H1 (cell line): ENCODE measurements at regions not wholly inside any gene's neighbourhood (a gene's known extent, or its start where the extent isn't known, plus 50 kb on each side); places are given as distances from the start of the nearest gene placed in this dataset.

ENCODE experiments used
- CTCF ChIA-PET: fragments of 300-600 bp; sonication (Branson Sonifier 250); formaldehyde crosslinking; loops from one replicate; lab custom pipeline; 2021; ENCODE audit not compliant: partially characterized antibody; lab: Charles Lee
- POLR2A ChIA-PET: fragments of 300-600 bp; sonication (Branson Sonifier 250); formaldehyde crosslinking; loops from one replicate; lab custom pipeline; 2021; ENCODE audit warnings: inconsistent platforms; ENCODE audit not compliant: partially characterized antibody; lab: Charles Lee
- DNase-seq, 2 experiments: peaks; one replicate each; pipeline versions ENCODE4 v3.0.0 to v3.0.0-alpha.2; 2010 to 2022; ENCODE audit warnings: low spot score in 2 of 2, low read depth in 1 of 2, mixed read lengths in 1 of 2
- FAIRE-seq: peaks from 2 replicates; lab custom pipeline; 2011; peaks lifted over from hg19 to GRCh38; lab: Jason Lieb, UNC
- H2AFZ ChIP-seq: 2 replicates; pipeline ENCODE4 v1.8.1; 2012; ENCODE audit warnings: low read length, inconsistent platforms
- H2AK5ac ChIP-seq: 2 replicates; pipeline ENCODE4 v1.6.1; 2013; ENCODE audit warnings: low read depth, low read length
- H2BK120ac ChIP-seq: replicated peaks from 2 replicates; pipeline ENCODE3; 2013; ENCODE audit warnings: low read depth, low read length, inconsistent platforms
- H2BK12ac ChIP-seq: 2 replicates; pipeline ENCODE4 v1.6.1; 2013; ENCODE audit warnings: low read depth, low read length
- H2BK15ac ChIP-seq: 2 replicates; pipeline ENCODE4 v1.6.1; 2013; ENCODE audit warnings: low read length
- H2BK20ac ChIP-seq: 2 replicates; pipeline ENCODE4 v1.6.1; 2013; ENCODE audit warnings: low read length
- H2BK5ac ChIP-seq: 2 replicates; pipeline ENCODE4 v1.6.1; 2013; ENCODE audit warnings: low read depth, low read length
- H3K14ac ChIP-seq: 2 replicates; pipeline ENCODE4 v1.6.1; 2013; ENCODE audit warnings: inconsistent platforms; ENCODE audit not compliant: insufficient read length
- H3K18ac ChIP-seq: 2 replicates; pipeline ENCODE4 v1.6.1; 2013; ENCODE audit warnings: low read length; ENCODE audit errors: extremely low read depth
- H3K23ac ChIP-seq: 2 replicates; pipeline ENCODE4 v1.6.1; 2013; ENCODE audit warnings: inconsistent platforms; ENCODE audit not compliant: insufficient read length
- H3K23me2 ChIP-seq: 2 replicates; pipeline ENCODE4 v1.6.1; 2013; ENCODE audit warnings: low read depth, low read length
- H3K27ac ChIP-seq: 2 replicates; pipeline ENCODE4 v1.6.1; 2011; ENCODE audit warnings: low read depth, low read length, inconsistent platforms
- H3K27me3 ChIP-seq, 4 experiments: replicated peaks in 1 of 4; 1 replicate in 1 of 4; 2 replicates in 3 of 4; pipeline versions ENCODE4 v1.6.1 to v1.8.1; 2011 to 2013; ENCODE audit warnings: low read length in 3 of 4, mild to moderate bottlenecking in 3 of 4, inconsistent platforms in 2 of 4, mixed read lengths in 2 of 4, moderate library complexity in 1 of 4; ENCODE audit not compliant: control insufficient read depth in 3 of 4, insufficient read depth in 3 of 4; ENCODE audit errors: extremely low read depth in 1 of 4
- H3K36me3 ChIP-seq, 4 experiments: 2 replicates each; pipeline versions ENCODE4 v1.6.1 to v1.8.1; 2011 to 2013; ENCODE audit warnings: mild to moderate bottlenecking in 4 of 4, low read length in 3 of 4, moderate library complexity in 2 of 4, control low read depth in 1 of 4, inconsistent platforms in 1 of 4; ENCODE audit not compliant: insufficient read depth in 4 of 4, control insufficient read depth in 2 of 4
- H3K4ac ChIP-seq: replicated peaks from 2 replicates; pipeline ENCODE3; 2013; ENCODE audit warnings: low read length, low read depth, mixed read lengths, inconsistent platforms; ENCODE audit not compliant: insufficient read length
- H3K4me1 ChIP-seq, 4 experiments: replicated peaks in 1 of 4; 1 replicate in 1 of 4; 2 replicates in 3 of 4; pipeline versions ENCODE4 v1.6.1 to v1.8.1; 2011 to 2013; ENCODE audit warnings: low read length in 3 of 4, inconsistent platforms in 2 of 4, mixed read lengths in 1 of 4; ENCODE audit not compliant: insufficient read depth in 4 of 4, control insufficient read depth in 3 of 4
- H3K4me2 ChIP-seq, 2 experiments: 2 replicates each; pipeline versions ENCODE4 v1.6.1 to v1.8.1; 2011 to 2013; ENCODE audit warnings: low read depth in 2 of 2, low read length in 2 of 2, control low read depth in 1 of 2, inconsistent platforms in 1 of 2, mild to moderate bottlenecking in 1 of 2; ENCODE audit not compliant: insufficient read depth in 1 of 2
- H3K4me3 ChIP-seq, 4 experiments: fragments of 200-600, 300-600 bp in 1 of 4; sonication (generic), shearing (Covaris generic), sonication (Bioruptor Twin) in 1 of 4; 2 replicates each; pipeline versions ENCODE4 v1.5.1 to v1.8.1; 2011 to 2016; ENCODE audit warnings: low read length in 4 of 4, low read depth in 3 of 4, control low read depth in 2 of 4, inconsistent platforms in 2 of 4, mild to moderate bottlenecking in 2 of 4, mixed read lengths in 1 of 4, moderate library complexity in 1 of 4; ENCODE audit not compliant: insufficient read depth in 2 of 4; ENCODE audit errors: extremely low read depth in 1 of 4
- H3K56ac ChIP-seq: replicated peaks from 2 replicates; pipeline ENCODE3; 2013; ENCODE audit warnings: low read depth, mild to moderate bottlenecking, mixed read lengths, low read length, inconsistent platforms; ENCODE audit not compliant: insufficient read length
- H3K79me1 ChIP-seq: 2 replicates; pipeline ENCODE4 v1.6.1; 2013; ENCODE audit warnings: low read depth, low read length, control low read depth
- H3K79me2 ChIP-seq, 2 experiments: 2 replicates each; pipeline versions ENCODE4 v1.6.1 to v1.8.1; 2012 to 2013; ENCODE audit warnings: low read length in 2 of 2, mild to moderate bottlenecking in 2 of 2, inconsistent platforms in 1 of 2; ENCODE audit not compliant: insufficient read depth in 2 of 2, control insufficient read depth in 1 of 2
- H3K9ac ChIP-seq, 4 experiments: replicated peaks in 1 of 4; 1 replicate in 1 of 4; 2 replicates in 3 of 4; pipeline versions ENCODE4 v1.6.1 to v1.8.1; 2011 to 2013; ENCODE audit warnings: low read depth in 3 of 4, low read length in 3 of 4, control low read depth in 2 of 4, mild to moderate bottlenecking in 2 of 4, moderate library complexity in 2 of 4, inconsistent platforms in 1 of 4; ENCODE audit errors: extremely low read depth in 1 of 4
- H3K9me3 ChIP-seq, 2 experiments: 2 replicates each; pipeline versions ENCODE4 v1.6.1 to v1.8.1; 2012 to 2013; ENCODE audit warnings: mild to moderate bottlenecking in 2 of 2, moderate library complexity in 2 of 2, control low read depth in 1 of 2, inconsistent platforms in 1 of 2, low read depth in 1 of 2, low read length in 1 of 2, mixed read lengths in 1 of 2; ENCODE audit not compliant: insufficient read depth in 2 of 2
- H4K20me1 ChIP-seq, 2 experiments: replicated peaks in 1 of 2; 2 replicates each; pipeline versions ENCODE3 to v1.8.1; 2011 to 2013; ENCODE audit warnings: inconsistent platforms in 2 of 2, low read length in 2 of 2, mild to moderate bottlenecking in 1 of 2; ENCODE audit not compliant: insufficient read depth in 2 of 2, control insufficient read depth in 1 of 2
- H4K5ac ChIP-seq: 2 replicates; pipeline ENCODE4 v1.6.1; 2013; ENCODE audit warnings: low read length, low read depth, mixed read lengths, inconsistent platforms; ENCODE audit not compliant: insufficient read length
- H4K8ac ChIP-seq: 2 replicates; pipeline ENCODE4 v1.8.0; 2013; ENCODE audit warnings: mild to moderate bottlenecking, moderate library complexity, low read length, inconsistent platforms; ENCODE audit not compliant: insufficient read depth; ENCODE audit errors: extremely low read depth
- H4K91ac ChIP-seq: replicated peaks from 2 replicates; pipeline ENCODE3; 2013; ENCODE audit warnings: low read length, mixed read lengths, inconsistent platforms; ENCODE audit not compliant: insufficient read length
- BRCA1 ChIP-seq: IDR thresholded peaks from 2 replicates; pipeline ENCODE4 v1.6.1; 2012; ENCODE audit warnings: low read depth, low read length, improper control_type of control experiment
- CBX5 ChIP-seq: fragments of 300-800, 300-1000 bp; sonication (generic); IDR thresholded peaks from 2 replicates; pipeline ENCODE4 v1.7.1; 2016; ENCODE audit warnings: antibody characterized with exemption, low read length, low read depth
- CBX8 ChIP-seq: fragments of 300-800, 300-1000 bp; sonication (generic); IDR thresholded peaks from 2 replicates; pipeline ENCODE4 v1.7.1; 2016; ENCODE audit warnings: low read depth, low read length, borderline replicate concordance
- CEBPB ChIP-seq: IDR thresholded peaks from 2 replicates; pipeline ENCODE4 v1.6.1; 2012; ENCODE audit warnings: low read depth, low read length
- JUND ChIP-seq: IDR thresholded peaks from 2 replicates; pipeline ENCODE4 v1.6.1; 2011; ENCODE audit warnings: mild to moderate bottlenecking, improper control_type of control experiment, low read length
- KDM4A ChIP-seq: IDR thresholded peaks from one replicate; pipeline ENCODE4 v1.7.1; 2012; ENCODE audit warnings: low read depth, mild to moderate bottlenecking, moderate library complexity, low read length, inconsistent platforms; ENCODE audit not compliant: severe bottlenecking
- KDM5A ChIP-seq: fragments of 200-600 bp; IDR thresholded peaks from 2 replicates; pipeline ENCODE4 v1.7.1; 2012; ENCODE audit warnings: mild to moderate bottlenecking, low read length, inconsistent platforms, mixed read lengths
- MAX ChIP-seq: IDR thresholded peaks from 2 replicates; pipeline ENCODE4 v1.6.1; 2012; ENCODE audit warnings: inconsistent platforms
- RFX5 ChIP-seq: IDR thresholded peaks from 2 replicates; pipeline ENCODE4 v1.6.1; 2011; ENCODE audit warnings: low read depth, low read length, improper control_type of control experiment, borderline replicate concordance
- RNF2 ChIP-seq: fragments of 200-900, 300-1000 bp; sonication (generic); IDR thresholded peaks from 2 replicates; pipeline ENCODE4 v1.7.1; 2016; ENCODE audit warnings: borderline replicate concordance, low read depth, mild to moderate bottlenecking, antibody characterized with exemption, low read length; ENCODE audit not compliant: poor library complexity, severe bottlenecking; ENCODE audit errors: missing control alignments
- RXRA ChIP-seq: IDR thresholded peaks from 2 replicates; pipeline ENCODE4 v1.6.1; 2011; ENCODE audit warnings: low read depth, mild to moderate bottlenecking, low read length, moderate library complexity; ENCODE audit not compliant: insufficient read depth
- SP1 ChIP-seq: IDR thresholded peaks from 2 replicates; pipeline ENCODE4 v1.6.1; 2011; ENCODE audit warnings: low read depth, low read length
- SUZ12 ChIP-seq: fragments of 200-600 bp; sonication (generic); IDR thresholded peaks from 2 replicates; pipeline ENCODE4 v1.6.1; 2012; ENCODE audit warnings: mild to moderate bottlenecking, inconsistent platforms, low read length, moderate library complexity, mixed read lengths
- TAF7 ChIP-seq: optimal IDR thresholded peaks from 2 replicates; pipeline ENCODE3; 2011; ENCODE audit warnings: low read depth, mild to moderate bottlenecking, inconsistent platforms, low read length, moderate library complexity, borderline replicate concordance
- YY1 ChIP-seq: IDR thresholded peaks from 2 replicates; pipeline ENCODE4 v1.6.1; 2011; ENCODE audit warnings: low read depth, mild to moderate bottlenecking, low read length
- WGBS, 2 experiments: shearing (Covaris generic) in 1 of 2; methylation state at CpG; one replicate each; pipeline versions ENCODE4 v1.1.6 to v1.1.7; 2013 to 2015; ENCODE audit warnings: low lambda C conversion rate in 2 of 2, mixed read lengths in 2 of 2, inconsistent platforms in 1 of 2, low coverage in 1 of 2, missing lambda C conversion rate in 1 of 2; ENCODE audit not compliant: insufficient replicate concordance in 2 of 2, insufficient coverage in 1 of 2, insufficient read length in 1 of 2; ENCODE audit errors: extremely low coverage in 1 of 2, missing lambda C conversion rate in 1 of 2; 5-methylcytosine and 5-hydroxymethylcytosine counted together

GRCh38 chr14:97644365-97644764, 847.2 kb downstream of the VRK1 start:
- H3K4ac ChIP-seq: no peak overlapping the region
- H2BK15ac ChIP-seq: no peak overlapping the region
- DNase-seq: no peak
- no peak overlapping the region for H2BK120ac ChIP-seq
- no peak overlapping the region for H2BK12ac ChIP-seq
- no peak overlapping the region for H2BK5ac ChIP-seq
- no peaks in the 10 kb centered on the region for H4K20me1 ChIP-seq
- no peak overlapping the region for H3K9ac ChIP-seq
- H3K79me2 ChIP-seq: no peaks in the 10 kb centered on the region
- no peaks in the 10 kb centered on the region for H3K27me3 ChIP-seq
- peaks cover 4 to 8% (median 5%) of the 10 kb centered on the region in 4 experiments; a peak in 5 of 7 replicates for H3K4me1 ChIP-seq
- H4K5ac ChIP-seq: no peak overlapping the region
- no peak overlapping the region for H2BK20ac ChIP-seq
- H4K8ac ChIP-seq: no peak overlapping the region
- no peak overlapping the region for H2AK5ac ChIP-seq
- no peak overlapping the region for H3K4me2 ChIP-seq
- no peaks in the 10 kb centered on the region; a peak in 1 of 8 replicates for H3K36me3 ChIP-seq
- CTCF ChIA-PET: no interaction called here
- H4K91ac ChIP-seq: no peak overlapping the region
- H3K79me1 ChIP-seq: no peaks in the 10 kb centered on the region
- H3K56ac ChIP-seq: no peak overlapping the region
- H2AFZ ChIP-seq: no peak overlapping the region
- POLR2A ChIA-PET: no interaction called here
- H3K23ac ChIP-seq: no peak overlapping the region
- no peak for FAIRE-seq
- 86% methylated on average over 1 of the region's 1 CpG; no CpG with 5 or more reads in 1 of the 2 experiments for WGBS, 2 experiments
- no peak overlapping the region for H3K27ac ChIP-seq
- H3K4me3 ChIP-seq: no peak overlapping the region
- no peak overlapping the region for H3K18ac ChIP-seq
- no peaks in the 10 kb centered on the region; the same call in 1 of the 2 replicates for H3K23me2 ChIP-seq
- H3K9me3 ChIP-seq: no peaks in the 10 kb centered on the region
- no peak overlapping the region for H3K14ac ChIP-seq
- TF ChIP-seq RXRA (no peak), MAX (no peak), CBX8 (no peak), RFX5 (no peak), YY1 (no peak), CBX5 (no peak), KDM5A (no peak), SUZ12 (no peak), BRCA1 (no peak), CEBPB (no peak), JUND (no peak), KDM4A (no peak), SP1 (no peak), RNF2 (no peak), TAF7 (no peak)
